D721Med (cell line): ENCODE measurements at regions not wholly inside any gene's neighbourhood (a gene's known extent, or its start where the extent isn't known, plus 50 kb on each side); places are given as distances from the start of the nearest gene placed in this dataset.

ENCODE experiments used
- DNase-seq: peaks from one replicate; pipeline ENCODE4 v3.0.0; 2011; ENCODE audit warnings: low spot score; ENCODE audit not compliant: insufficient read length
- FAIRE-seq: peaks from 2 replicates; lab custom pipeline; 2011; peaks lifted over from hg19 to GRCh38; lab: Jason Lieb, UNC
- CTCF ChIP-seq: IDR thresholded peaks from 2 replicates; pipeline ENCODE4 v1.5.1; 2012; ENCODE audit warnings: mild to moderate bottlenecking, control low read depth; ENCODE audit not compliant: insufficient read depth; ENCODE audit errors: missing control alignments

- no peak for FAIRE-seq
- no peak for TF ChIP-seq CTCF
- DNase-seq = no peak
These were observed 58.7 kb upstream of the ZC3H12A start for GRCh38 chr1:37415611-37416244.

GRCh38 chr1:37420456-37420855, 53.9 kb upstream of the ZC3H12A start:
- FAIRE-seq (no peak), DNase-seq (no peak)
- TF ChIP-seq CTCF = no peak

GRCh38 chr1:37423810-37424209, 50.6 kb upstream of the ZC3H12A start:
- no peak for FAIRE-seq
- TF ChIP-seq CTCF = no peak
- DNase-seq = no peak

GRCh38 chr1:37424523-37424922, 49.9 kb upstream of the ZC3H12A start:
- no peak for FAIRE-seq
- DNase-seq = no peak
- no peak for TF ChIP-seq CTCF
